Heart left ventricle (tissue), 16 donors: ENCODE measurements at regions not wholly inside any gene's neighbourhood (a gene's known extent, or its start where the extent isn't known, plus 50 kb on each side); places are given as distances from the start of the nearest gene placed in this dataset.

ENCODE experiments used
- ATAC-seq, 4 donors: fragments of 200-7000 bp; cut with Tn5 transposase; one replicate each; pipeline ENCODE4 v1.9.1; 2020 to 2022; ENCODE audit warnings: moderate library complexity in 4 of 4, mild to moderate bottlenecking in 3 of 4, moderate number of reproducible peaks in 1 of 4
- DNase-seq, 5 donors: peaks; one replicate each; pipeline ENCODE4 v3.0.0-alpha.2; 2020
- H3K27ac ChIP-seq, 12 donors: fragments of 200-600 bp; sonication (generic) in 4 of 12; one replicate each; pipeline versions ENCODE4 v1.5.0 to v1.8.0; 2016 to 2022; ENCODE audit warnings: mild to moderate bottlenecking in 2 of 12
- H3K27me3 ChIP-seq, 9 donors: fragments of 200-600 bp; sonication (generic) in 2 of 9; one replicate each; pipeline versions ENCODE4 v1.5.1 to v1.8.0; 2016 to 2022; ENCODE audit warnings: mild to moderate bottlenecking in 3 of 9
- H3K36me3 ChIP-seq, 9 donors: fragments of 200-600 bp; sonication (generic) in 2 of 9; one replicate each; pipeline versions ENCODE4 v1.5.0 to v1.8.0; 2018 to 2022; ENCODE audit warnings: mild to moderate bottlenecking in 2 of 9
- H3K4me1 ChIP-seq, 12 donors: fragments of 200-600 bp; sonication (generic) in 4 of 12; one replicate each; pipeline versions ENCODE4 v1.5.0 to v1.8.0; 2016 to 2022; ENCODE audit warnings: mild to moderate bottlenecking in 3 of 12
- H3K4me3 ChIP-seq, 12 donors: fragments of 200-600 bp; sonication (generic) in 4 of 12; one replicate each; pipeline versions ENCODE4 v1.5.0 to v1.8.0; 2017 to 2022; ENCODE audit warnings: mild to moderate bottlenecking in 9 of 12, moderate library complexity in 4 of 12
- H3K9me3 ChIP-seq, 12 donors: fragments of 200-600 bp; sonication (generic) in 4 of 12; one replicate each; pipeline versions ENCODE4 v1.5.0 to v1.8.0; 2016 to 2022; ENCODE audit warnings: mild to moderate bottlenecking in 1 of 12
- POLR2A ChIP-seq, 2 donors: fragments of 450-650 bp; IDR thresholded peaks; one replicate each; pipeline ENCODE4 v1.6.1; 2017; ENCODE audit warnings: antibody characterized with exemption in 2 of 2, mild to moderate bottlenecking in 2 of 2, moderate library complexity in 2 of 2
- WGBS, 4 donors: extraction: QIAGEN DNeasy Blood & Tissue Kit in 2 of 4; methylation state at CpG; one replicate each; pipeline versions ENCODE4 v1.1.5 to v1.1.7; 2013 to 2018; 5-methylcytosine and 5-hydroxymethylcytosine counted together
- intact Hi-C, 10 donors: fragments of 100-400 bp; cut with DNase I; formaldehyde crosslinking; loops; one replicate each; pipeline versions ENCODE4 v1.11.1 to v1.14.2; 2022
- TF ChIP-seq, protein P1 (sequence below), 12 donors: fragments of 200-600 bp; sonication (generic) in 4 of 12; IDR thresholded peaks; one replicate each; pipeline versions ENCODE4 v1.5.0 to v1.8.0; 2018 to 2022; ENCODE audit warnings: antibody characterized with exemption in 12 of 12, mild to moderate bottlenecking in 5 of 12
- donor health status: ischemic (EF 13 %, LVEDD 7.1; RV severe dilation, severe dysfunction).
- donor health status: healthy with polysubstance abuse.
- donor health status: DM: no; HTN: yes; CAD: no.
- donor health status: DM: no; HTN: no; CAD: no.
- donor health status: ischemic (EF 25% LVEDD 6.9; RV normal size, moderate dysfunction).
- donor health status: ischemic (EF 25% LVEDD 5.7; RV mildly dilated, moderate dysfunction).
- donor health status: healthy.
- donor health status: DM: yes; HTN: yes; CAD: no.
- donor health status: ischemic (EF 35%, LVEDD 5.7; RV mildly dilated, moderate dysfunction).
- donor health status: nonischemic (EF 11% LVEDD 7.7; RV severe dilation, severe dysfunction).
- donor health status: DM: yes; HTN: yes; CAD: no.
- donor health status: PGD.
- donor health status: ischemic (EF 29% LVEDD 5.4; RV normal size, mild dysfunction).
- donor health status: nonischemic (EF 23%, LVEDD 6.1; RV moderate dilation, normal function).

DNA sequence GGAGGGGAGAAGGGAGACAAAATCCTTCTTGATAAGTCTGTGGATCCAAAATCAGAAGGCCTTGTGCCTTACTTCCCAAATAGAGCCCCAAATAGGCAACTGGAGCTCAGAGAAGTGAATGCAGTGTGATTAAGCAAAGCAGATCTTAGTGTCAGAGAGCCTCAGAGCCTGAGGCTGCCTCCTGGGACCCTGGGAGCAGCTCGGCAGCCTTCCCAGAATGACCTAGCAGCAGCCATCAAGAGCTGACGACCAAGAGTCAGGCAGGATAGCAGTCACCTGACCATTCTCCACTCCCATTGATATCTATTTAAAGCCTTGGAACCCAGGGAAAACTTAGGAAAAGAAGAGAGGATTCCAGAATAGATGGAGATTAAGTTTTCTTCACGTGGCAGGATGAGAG is 78.0 kb upstream of the SMYD2 start:
- DNase-seq (no peak), ATAC-seq (no peak)
- H3K4me3 ChIP-seq: no peak overlapping the region
- intact Hi-C loops: loop anchor here in 1 of 10 donors (10.0 kb wide), 1 partner anchor 432 kb away; no protein-coding TSS in a partner anchor
- H3K27me3 ChIP-seq: peaks cover 0 to 11% (median 0%) of the 10 kb centered on the region in 9 donors
- no peaks in the 10 kb centered on the region for H3K36me3 ChIP-seq
- WGBS, 4 donors: 49 to 73% (median 63%) methylated on average over 3 of the region's 3 CpGs
- TF ChIP-seq, protein P1, sequence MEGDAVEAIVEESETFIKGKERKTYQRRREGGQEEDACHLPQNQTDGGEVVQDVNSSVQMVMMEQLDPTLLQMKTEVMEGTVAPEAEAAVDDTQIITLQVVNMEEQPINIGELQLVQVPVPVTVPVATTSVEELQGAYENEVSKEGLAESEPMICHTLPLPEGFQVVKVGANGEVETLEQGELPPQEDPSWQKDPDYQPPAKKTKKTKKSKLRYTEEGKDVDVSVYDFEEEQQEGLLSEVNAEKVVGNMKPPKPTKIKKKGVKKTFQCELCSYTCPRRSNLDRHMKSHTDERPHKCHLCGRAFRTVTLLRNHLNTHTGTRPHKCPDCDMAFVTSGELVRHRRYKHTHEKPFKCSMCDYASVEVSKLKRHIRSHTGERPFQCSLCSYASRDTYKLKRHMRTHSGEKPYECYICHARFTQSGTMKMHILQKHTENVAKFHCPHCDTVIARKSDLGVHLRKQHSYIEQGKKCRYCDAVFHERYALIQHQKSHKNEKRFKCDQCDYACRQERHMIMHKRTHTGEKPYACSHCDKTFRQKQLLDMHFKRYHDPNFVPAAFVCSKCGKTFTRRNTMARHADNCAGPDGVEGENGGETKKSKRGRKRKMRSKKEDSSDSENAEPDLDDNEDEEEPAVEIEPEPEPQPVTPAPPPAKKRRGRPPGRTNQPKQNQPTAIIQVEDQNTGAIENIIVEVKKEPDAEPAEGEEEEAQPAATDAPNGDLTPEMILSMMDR (IDR thresholded peaks at IDR 0.05): no peak
- TF ChIP-seq POLR2A (IDR thresholded peaks at IDR 0.05): no peak
- peaks cover 0 to 3% (median 0%) of the 10 kb centered on the region in 12 donors for H3K4me1 ChIP-seq
- no peaks in the 10 kb centered on the region for H3K9me3 ChIP-seq
- no peak overlapping the region for H3K27ac ChIP-seq

DNA sequence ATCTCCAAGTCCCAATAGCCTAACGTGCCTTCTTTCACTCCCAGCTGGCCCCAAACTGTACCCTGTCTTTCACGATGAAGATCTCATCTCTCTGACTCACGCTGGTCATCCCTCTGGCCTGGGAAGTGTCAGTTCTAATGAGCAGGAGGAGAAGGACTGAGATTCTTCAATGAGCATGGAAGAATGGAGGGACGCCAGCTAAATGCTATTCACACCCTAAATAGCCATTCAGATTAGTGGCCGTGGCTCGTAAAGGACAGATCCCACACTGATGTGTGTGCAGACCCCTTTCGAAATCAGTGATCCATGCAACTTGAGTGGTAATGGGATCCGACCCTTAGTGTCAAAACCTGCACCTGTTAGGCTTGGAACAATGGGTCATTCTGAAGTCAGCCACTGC is 75.9 kb upstream of the SMYD2 start:
- intact Hi-C loops: loop anchor here in 1 of 10 donors (5.0 to 10.0 kb wide), 2 partner anchors 382 to 430 kb away; no protein-coding TSS in a partner anchor
- no peak for TF ChIP-seq POLR2A (IDR thresholded peaks at IDR 0.05)
- TF ChIP-seq, protein P1 (IDR thresholded peaks at IDR 0.05): no peak
- no peaks in the 10 kb centered on the region for H3K4me1 ChIP-seq
- no peak overlapping the region for H3K27ac ChIP-seq
- no peak overlapping the region for H3K4me3 ChIP-seq
- no peaks in the 10 kb centered on the region for H3K36me3 ChIP-seq
- ATAC-seq (no peak), DNase-seq (no peak)
- WGBS, 4 donors: 78 to 82% (median 80%) methylated on average over 8 of the region's 8 CpGs
- H3K9me3 ChIP-seq: no peaks in the 10 kb centered on the region
- H3K27me3 ChIP-seq: peaks cover 0 to 7% (median 0%) of the 10 kb centered on the region in 9 donors

DNA sequence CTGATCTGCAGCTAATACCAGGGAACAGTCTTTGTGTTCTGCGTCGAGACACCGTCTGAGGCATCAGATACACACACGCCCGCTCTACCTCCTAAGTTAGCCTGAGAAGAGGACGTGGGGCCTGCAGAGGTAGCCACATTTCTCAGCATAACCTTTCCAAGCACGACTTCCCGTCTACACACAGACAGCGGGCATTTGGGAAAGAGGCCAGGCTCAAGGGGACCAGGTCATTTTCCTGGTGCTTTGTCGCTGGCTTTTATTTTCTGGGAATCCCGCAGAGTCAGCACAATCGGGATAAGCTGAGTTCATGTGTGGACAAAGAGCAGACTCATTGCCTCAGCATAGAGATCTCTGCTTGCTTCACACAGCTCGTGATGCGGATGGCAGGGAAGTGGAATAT is 72.5 kb upstream of the SMYD2 start:
- Histone ChIP-seq H3K4me3 (no peak overlapping the region), H3K27ac (no peak overlapping the region), H3K4me1 (no peaks in the 10 kb centered on the region), H3K9me3 (no peaks in the 10 kb centered on the region), H3K27me3 (no peaks in the 10 kb centered on the region), H3K36me3 (no peaks in the 10 kb centered on the region)
- intact Hi-C loops: loop anchor here in 1 of 10 donors (5.0 to 10.0 kb wide), 2 partner anchors 379 to 426 kb away; no protein-coding TSS in a partner anchor
- WGBS, 4 donors: 73 to 89% (median 80%) methylated on average over 14 of the region's 14 CpGs
- DNase-seq (no peak), ATAC-seq (no peak)
- TF ChIP-seq, protein P1 (IDR thresholded peaks at IDR 0.05): no peak
- TF ChIP-seq POLR2A (IDR thresholded peaks at IDR 0.05): no peak

DNA sequence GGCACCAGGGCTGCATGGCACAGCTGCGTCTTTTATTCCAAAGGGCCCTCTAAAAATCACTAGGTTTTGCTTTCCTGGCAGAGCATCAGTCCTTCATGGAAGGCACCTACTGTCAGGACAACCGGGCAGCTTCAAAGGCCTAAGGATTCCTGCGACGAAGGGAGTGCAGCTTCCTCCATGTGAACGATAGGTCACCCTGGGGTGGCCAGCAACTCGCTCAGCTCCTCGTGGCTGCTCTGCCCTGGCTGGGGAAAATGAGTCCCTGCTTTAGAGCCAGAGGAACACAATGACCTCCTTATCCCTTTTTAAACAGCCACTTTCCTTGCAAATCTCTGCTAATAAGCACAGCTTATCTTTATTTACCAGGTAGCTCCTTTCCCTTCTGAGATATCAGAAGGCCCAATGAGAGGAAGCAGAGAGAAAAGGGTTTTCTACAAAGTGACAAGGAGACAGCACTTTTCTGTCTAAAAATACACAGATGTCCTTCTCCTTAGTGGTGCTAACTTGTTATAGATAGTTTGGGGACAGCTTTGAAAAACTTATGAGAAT is 71.6 kb upstream of the SMYD2 start:
- WGBS, 4 donors: 82 to 86% (median 84%) methylated on average over 7 of the region's 7 CpGs

More for the DNA sequence above, 71.6 kb upstream of the SMYD2 start:
- Histone ChIP-seq H3K4me3 (no peak overlapping the region), H3K4me1 (peaks cover 0 to 5% (median 2%) of the 10 kb centered on the region in 12 donors), H3K27ac (no peak overlapping the region), H3K36me3 (no peaks in the 10 kb centered on the region), H3K9me3 (no peaks in the 10 kb centered on the region), H3K27me3 (no peaks in the 10 kb centered on the region)
- TF ChIP-seq POLR2A (IDR thresholded peaks at IDR 0.05): no peak
- TF ChIP-seq, protein P1 (IDR thresholded peaks at IDR 0.05): no peak
- intact Hi-C loops: loop anchor here in 1 of 10 donors (5.0 to 10.0 kb wide), 2 partner anchors 378 to 425 kb away; no protein-coding TSS in a partner anchor
- DNase-seq (no peak), ATAC-seq (no peak)
